Upper lobe of right lung (tissue), 1 donor: ENCODE measurements at regions not wholly inside any gene's neighbourhood (a gene's known extent, or its start where the extent isn't known, plus 50 kb on each side); places are given as distances from the start of the nearest gene placed in this dataset.

Experiments
- ATAC-seq: fragments of 200-7000 bp; cut with Tn5 transposase; one replicate; pipeline ENCODE4 v1.9.1; 2020; ENCODE audit warnings: mild to moderate bottlenecking, moderate library complexity
- DNase-seq: peaks from one replicate; pipeline ENCODE4 v3.0.0-alpha.2; 2020
- H3K27ac ChIP-seq: fragments of 200-600 bp; one replicate; pipeline ENCODE4 v1.8.0; 2022
- H3K27me3 ChIP-seq: fragments of 200-600 bp; one replicate; pipeline ENCODE4 v1.8.0; 2022; ENCODE audit warnings: mild to moderate bottlenecking
- H3K36me3 ChIP-seq: fragments of 200-600 bp; one replicate; pipeline ENCODE4 v1.8.0; 2022
- H3K4me1 ChIP-seq: fragments of 200-600 bp; one replicate; pipeline ENCODE4 v1.8.0; 2022
- H3K4me3 ChIP-seq: fragments of 200-600 bp; one replicate; pipeline ENCODE4 v1.8.0; 2022; ENCODE audit warnings: mild to moderate bottlenecking
- H3K9me3 ChIP-seq: fragments of 200-600 bp; one replicate; pipeline ENCODE4 v1.8.0; 2022
- intact Hi-C: fragments of 100-400 bp; cut with DNase I; formaldehyde crosslinking; loops from one replicate; pipeline ENCODE4 v1.11.0; 2022
- TF ChIP-seq, protein P1 (sequence below): fragments of 200-600 bp; IDR thresholded peaks from one replicate; pipeline ENCODE4 v1.8.0; 2022; ENCODE audit warnings: antibody characterized with exemption
- donor health status: DM: no; HTN: yes; CAD: no; lungs with severe emphysema.

DNA sequence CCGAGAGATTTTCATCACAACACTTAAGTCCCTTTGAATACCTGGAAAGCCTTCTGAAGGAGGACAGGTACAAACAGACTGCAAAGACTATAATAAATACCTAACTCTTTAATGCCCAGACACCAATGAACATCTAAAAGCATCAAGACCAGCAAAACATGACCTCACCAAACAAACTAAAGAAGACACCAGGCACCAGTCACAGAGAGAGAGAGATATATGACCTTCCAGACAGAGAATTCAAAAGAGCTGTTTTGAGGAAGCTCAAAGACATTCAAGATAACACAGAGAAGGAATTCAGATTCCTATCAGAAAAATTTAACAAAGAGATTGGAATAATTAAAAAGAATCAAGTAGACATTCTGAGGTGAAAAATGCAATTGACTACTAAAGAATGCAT lies 50.6 kb upstream of the ACADM start:
- no peak overlapping the region for H3K4me3 ChIP-seq
- intact Hi-C loops: no loop called here
- no peaks in the 10 kb centered on the region for H3K9me3 ChIP-seq
- TF ChIP-seq, protein P1, sequence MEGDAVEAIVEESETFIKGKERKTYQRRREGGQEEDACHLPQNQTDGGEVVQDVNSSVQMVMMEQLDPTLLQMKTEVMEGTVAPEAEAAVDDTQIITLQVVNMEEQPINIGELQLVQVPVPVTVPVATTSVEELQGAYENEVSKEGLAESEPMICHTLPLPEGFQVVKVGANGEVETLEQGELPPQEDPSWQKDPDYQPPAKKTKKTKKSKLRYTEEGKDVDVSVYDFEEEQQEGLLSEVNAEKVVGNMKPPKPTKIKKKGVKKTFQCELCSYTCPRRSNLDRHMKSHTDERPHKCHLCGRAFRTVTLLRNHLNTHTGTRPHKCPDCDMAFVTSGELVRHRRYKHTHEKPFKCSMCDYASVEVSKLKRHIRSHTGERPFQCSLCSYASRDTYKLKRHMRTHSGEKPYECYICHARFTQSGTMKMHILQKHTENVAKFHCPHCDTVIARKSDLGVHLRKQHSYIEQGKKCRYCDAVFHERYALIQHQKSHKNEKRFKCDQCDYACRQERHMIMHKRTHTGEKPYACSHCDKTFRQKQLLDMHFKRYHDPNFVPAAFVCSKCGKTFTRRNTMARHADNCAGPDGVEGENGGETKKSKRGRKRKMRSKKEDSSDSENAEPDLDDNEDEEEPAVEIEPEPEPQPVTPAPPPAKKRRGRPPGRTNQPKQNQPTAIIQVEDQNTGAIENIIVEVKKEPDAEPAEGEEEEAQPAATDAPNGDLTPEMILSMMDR: no peak
- no peak overlapping the region for H3K27ac ChIP-seq
- no peak for ATAC-seq
- H3K36me3 ChIP-seq: no peaks in the 10 kb centered on the region
- no peaks in the 10 kb centered on the region for H3K27me3 ChIP-seq
- no peak for DNase-seq
- no peaks in the 10 kb centered on the region for H3K4me1 ChIP-seq
